ENCODE measurements at regions not wholly inside any gene's neighbourhood (a gene's known extent, or its start where the extent isn't known, plus 50 kb on each side); places are given as distances from the start of the nearest gene placed in this dataset.
A peak's percentile ranks its signal among the peaks of the same experiment; 100 is the strongest.

GRCh38 chr2:226364217-226364616, 435.4 kb downstream of the IRS1 start:
- no peak for FAIRE-seq

GRCh38 chr2:226362980-226363379, 436.6 kb downstream of the IRS1 start:
- FAIRE-seq, result no peak

- no peak for FAIRE-seq
Observed at GRCh38 chr2:226360658-226361057, 439.0 kb downstream of the IRS1 start.

GRCh38 chr2:226358688-226359087, 440.9 kb downstream of the IRS1 start:
- FAIRE-seq, result no peak

GRCh38 chr2:226357816-226358215, 441.8 kb downstream of the IRS1 start:
- FAIRE-seq, result no peak

GRCh38 chr2:226355600-226355999, 444.0 kb downstream of the IRS1 start:
- FAIRE-seq, result no peak

- FAIRE-seq, result no peak
Observed at GRCh38 chr2:226354434-226354833, 445.2 kb downstream of the IRS1 start.

GRCh38 chr2:226352941-226353560, 446.6 kb downstream of the IRS1 start:
- no peak for FAIRE-seq

- FAIRE-seq, result no peak
Observed at GRCh38 chr2:226351711-226352110, 447.9 kb downstream of the IRS1 start.

GRCh38 chr2:226339616-226340015, 460.0 kb downstream of the IRS1 start:
- peak; percentile 46 for FAIRE-seq

- no peak for FAIRE-seq
Observed at GRCh38 chr2:226338825-226339224, 460.8 kb downstream of the IRS1 start.

GRCh38 chr2:226337941-226338600, 461.5 kb downstream of the IRS1 start:
- FAIRE-seq, result peak; percentile 78

GRCh38 chr2:226336283-226336682, 463.3 kb downstream of the IRS1 start:
- FAIRE-seq, result no peak

GRCh38 chr2:226334981-226335720, 464.5 kb downstream of the IRS1 start:
- no peak for FAIRE-seq

GRCh38 chr2:226333388-226333787, 466.2 kb downstream of the IRS1 start:
- no peak for FAIRE-seq

- FAIRE-seq, result peak; percentile 63
Observed at GRCh38 chr2:226330206-226330605, 469.4 kb downstream of the IRS1 start.

- no peak for FAIRE-seq
Observed at GRCh38 chr2:226329180-226329579, 470.4 kb downstream of the IRS1 start.

GRCh38 chr2:226327830-226328229, 471.8 kb downstream of the IRS1 start:
- FAIRE-seq, result no peak

GRCh38 chr2:226325526-226325925, 474.1 kb downstream of the IRS1 start:
- no peak for FAIRE-seq

- FAIRE-seq, result no peak
Observed at GRCh38 chr2:226320076-226320948, 479.3 kb downstream of the IRS1 start.

- no peak for FAIRE-seq
Observed at GRCh38 chr2:226317970-226318369, 481.6 kb downstream of the IRS1 start.

GRCh38 chr2:226313060-226313459, 486.6 kb downstream of the IRS1 start:
- no peak for FAIRE-seq

- FAIRE-seq, result no peak
Observed at GRCh38 chr2:226312155-226312554, 487.5 kb downstream of the IRS1 start.

Data from endometrium (tissue), 2 donors.